GM11168 (cell line): ENCODE measurements at regions not wholly inside any gene's neighbourhood (a gene's known extent, or its start where the extent isn't known, plus 50 kb on each side); places are given as distances from the start of the nearest gene placed in this dataset.

ENCODE experiments used
- in situ Hi-C: fragments of 300-500 bp; cut with MboI; formaldehyde crosslinking; loops from one replicate; pipeline ENCODE4 v1.12.0; 2022; ENCODE audit warnings: low sequenced_read_pairs; ENCODE audit not compliant: unreplicated experiment

DNA sequence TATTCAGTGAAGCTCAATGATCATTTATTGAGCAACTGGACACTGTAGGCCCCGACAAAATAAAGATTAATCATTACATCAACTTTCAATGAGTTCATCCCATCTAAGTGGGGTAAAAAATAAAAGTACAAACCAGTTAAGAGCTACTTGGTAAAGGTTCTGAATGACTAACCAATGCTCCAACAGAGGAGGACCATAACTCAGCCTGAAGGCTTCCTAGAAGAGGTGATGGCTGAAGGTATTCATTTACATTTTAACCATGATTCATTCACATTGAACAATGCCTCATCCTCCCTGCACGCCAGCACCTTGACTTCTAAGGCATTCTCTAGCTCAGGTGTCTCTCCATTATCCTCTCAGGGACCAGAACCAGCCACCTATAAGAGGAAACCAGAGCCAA lies 201.4 kb downstream of the ZNF462 start:
- in situ Hi-C loops, result no loop called here

DNA sequence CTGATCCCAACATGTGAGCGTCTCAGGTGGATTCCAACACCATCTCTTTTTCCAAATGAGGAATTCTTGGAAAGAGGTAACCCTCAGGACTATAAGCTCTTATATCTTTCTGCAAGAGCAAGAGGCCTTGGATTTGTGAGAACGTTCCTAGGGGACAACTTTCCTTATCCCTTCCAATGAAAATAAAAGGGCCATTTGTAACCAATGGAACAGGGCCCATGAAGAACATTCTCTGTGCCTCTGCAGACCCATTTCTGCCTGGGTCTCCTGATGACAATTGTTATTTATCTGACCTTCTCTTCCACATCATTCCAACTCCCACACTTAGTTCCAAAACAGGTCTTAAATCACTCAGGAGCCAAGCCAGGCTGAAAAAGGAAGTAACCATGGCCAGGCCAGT lies 202.6 kb downstream of the ZNF462 start:
- in situ Hi-C loops, result no loop called here

DNA sequence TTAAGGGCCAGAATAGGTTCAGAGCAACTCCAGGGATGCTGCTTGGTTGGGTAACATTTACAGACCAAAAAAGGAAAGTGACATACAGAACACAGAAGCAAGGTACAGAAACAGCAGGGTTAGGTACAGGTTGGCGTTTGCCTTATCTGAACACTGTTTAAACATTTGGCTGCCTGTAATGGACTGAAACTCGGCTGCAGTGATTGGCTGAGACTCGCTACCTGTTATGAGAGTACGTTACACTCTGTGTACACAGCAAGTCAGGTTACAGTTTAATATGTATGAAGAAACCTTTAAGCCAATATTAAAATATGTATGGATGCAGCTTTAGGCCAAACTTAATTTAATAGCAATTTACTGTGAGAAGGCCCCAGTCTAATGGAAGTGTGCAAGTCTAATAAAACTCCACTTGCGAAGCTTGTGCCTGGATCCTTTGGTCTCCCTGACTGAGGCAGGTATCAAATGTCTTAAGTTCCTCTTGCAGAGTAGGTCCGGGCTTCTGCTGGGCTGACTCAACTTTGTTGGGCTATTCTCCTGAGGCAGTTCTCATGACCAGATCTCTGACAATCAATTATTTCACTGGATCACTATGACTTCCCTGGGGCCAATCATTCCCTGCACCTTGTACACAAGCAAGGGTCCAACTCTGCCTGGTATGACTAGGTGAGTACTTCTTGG lies 204.9 kb downstream of the ZNF462 start:
- in situ Hi-C loops, result no loop called here

GRCh38 chr9:107068581-107068980 lies 205.6 kb downstream of the ZNF462 start:
- in situ Hi-C loops, result no loop called here

DNA sequence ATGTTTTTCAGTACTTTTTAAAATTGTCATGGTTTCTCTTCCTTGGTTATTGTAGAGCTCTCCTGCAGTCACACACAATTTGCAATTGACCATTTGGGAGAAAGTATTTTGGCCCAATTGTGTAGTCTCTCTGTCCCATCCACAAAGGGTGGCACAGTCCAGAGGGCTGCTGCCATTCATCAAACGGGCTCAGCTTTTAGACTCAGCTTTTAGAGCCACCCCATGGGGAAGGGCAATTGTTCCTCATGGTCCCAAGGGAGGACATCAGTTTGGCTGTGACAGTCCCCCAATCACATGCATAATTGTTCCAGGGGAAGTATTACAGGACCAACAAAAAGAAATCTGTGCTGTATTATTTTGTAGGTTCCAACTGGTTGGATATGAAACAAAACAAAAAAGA lies 207.6 kb downstream of the ZNF462 start:
- in situ Hi-C loops, result no loop called here

DNA sequence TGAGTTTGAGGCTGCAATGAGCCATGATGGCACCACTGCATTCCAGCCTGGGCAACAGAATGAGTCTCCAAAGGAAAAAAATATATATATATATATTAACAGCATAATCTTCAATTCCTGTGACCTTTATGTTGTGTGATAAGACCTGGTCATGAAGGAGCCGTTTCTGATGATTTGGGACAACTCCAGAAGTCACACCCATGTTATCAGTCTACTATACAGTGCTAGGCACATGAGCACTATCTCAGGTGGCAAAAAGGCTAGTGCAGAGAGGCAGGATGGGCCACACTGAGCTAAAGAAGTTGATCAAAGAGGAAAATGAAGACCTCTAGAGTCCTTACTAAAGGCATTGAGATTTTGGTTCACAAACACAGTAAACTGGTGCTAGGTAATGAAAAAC lies 205.0 kb upstream of the RAD23B start:
- in situ Hi-C loops, result no loop called here

GRCh38 chr9:107079589-107079988 lies 203.5 kb upstream of the RAD23B start:
- in situ Hi-C loops, result no loop called here

DNA sequence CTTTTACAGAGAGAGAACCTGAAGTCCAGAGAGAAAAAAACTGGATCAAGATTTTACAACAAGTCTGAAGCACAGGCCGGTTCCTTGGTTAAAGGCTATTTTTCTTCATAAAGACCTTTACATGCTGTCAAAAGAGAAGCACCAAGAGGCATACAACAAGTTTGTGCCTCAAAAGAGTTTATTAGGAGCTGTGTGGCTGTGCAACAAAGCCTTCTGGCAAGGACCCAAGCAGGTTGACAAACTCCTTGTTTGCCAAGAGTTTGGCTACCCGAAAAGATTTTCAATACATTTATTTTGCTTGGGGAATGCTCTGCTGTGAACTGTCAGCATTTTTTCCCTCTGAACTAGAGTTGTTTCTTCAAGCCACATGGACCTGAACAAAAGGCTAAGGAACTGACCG lies 202.9 kb upstream of the RAD23B start:
- in situ Hi-C loops, result no loop called here

GRCh38 chr9:107086460-107086859 lies 196.6 kb upstream of the RAD23B start:
- in situ Hi-C loops, result no loop called here

GRCh38 chr9:107087222-107087621 lies 195.9 kb upstream of the RAD23B start:
- in situ Hi-C loops, result no loop called here

DNA sequence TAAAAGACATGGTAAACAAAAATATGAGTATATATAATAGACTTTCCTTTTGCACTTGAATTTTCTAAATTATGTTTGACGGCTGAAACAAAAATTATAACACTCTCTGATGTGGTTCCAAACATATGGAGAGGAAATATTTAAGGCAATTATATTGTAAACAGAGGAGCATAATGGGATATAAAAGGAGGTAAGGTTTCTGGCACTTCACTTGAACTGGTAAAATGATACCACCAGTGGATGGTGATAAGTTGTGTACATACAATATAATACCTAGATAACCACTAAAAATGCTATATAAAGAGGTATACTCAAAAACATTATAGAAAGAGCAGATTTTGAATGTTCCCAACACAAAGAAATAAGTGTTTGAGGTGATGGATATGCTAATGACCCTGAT lies 192.9 kb upstream of the RAD23B start:
- in situ Hi-C loops, result no loop called here

- in situ Hi-C loops, result no loop called here
These were observed 189.6 kb upstream of the RAD23B start for GRCh38 chr9:107093365-107094060.

- in situ Hi-C loops, result no loop called here
These were observed 188.7 kb upstream of the RAD23B start for GRCh38 chr9:107094370-107094769.

DNA sequence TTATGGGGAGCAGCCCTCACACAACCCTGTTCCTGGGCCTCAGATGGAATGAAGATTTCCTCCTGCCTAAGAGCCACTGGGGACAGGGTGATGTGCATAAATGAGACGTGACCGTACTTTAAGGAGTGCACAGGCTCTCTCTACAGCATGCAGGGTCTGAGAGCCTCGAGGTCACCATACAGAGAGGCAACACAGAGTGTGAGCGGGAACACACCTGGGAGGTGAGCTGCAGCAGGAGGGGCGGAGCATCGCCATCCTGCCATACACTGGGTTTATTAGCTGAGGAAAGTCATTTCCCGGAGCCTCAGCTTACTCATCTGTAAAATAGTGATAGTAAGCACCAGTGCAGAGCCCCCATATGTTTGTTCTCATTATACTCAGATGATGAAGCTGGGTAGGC lies 182.5 kb upstream of the RAD23B start:
- in situ Hi-C loops, result no loop called here

GRCh38 chr9:107102011-107102410 lies 181.1 kb upstream of the RAD23B start:
- in situ Hi-C loops, result no loop called here

GRCh38 chr9:107103621-107104020 lies 179.5 kb upstream of the RAD23B start:
- in situ Hi-C loops, result no loop called here

- in situ Hi-C loops, result no loop called here
These were observed 177.3 kb upstream of the RAD23B start for GRCh38 chr9:107105784-107106183.

DNA sequence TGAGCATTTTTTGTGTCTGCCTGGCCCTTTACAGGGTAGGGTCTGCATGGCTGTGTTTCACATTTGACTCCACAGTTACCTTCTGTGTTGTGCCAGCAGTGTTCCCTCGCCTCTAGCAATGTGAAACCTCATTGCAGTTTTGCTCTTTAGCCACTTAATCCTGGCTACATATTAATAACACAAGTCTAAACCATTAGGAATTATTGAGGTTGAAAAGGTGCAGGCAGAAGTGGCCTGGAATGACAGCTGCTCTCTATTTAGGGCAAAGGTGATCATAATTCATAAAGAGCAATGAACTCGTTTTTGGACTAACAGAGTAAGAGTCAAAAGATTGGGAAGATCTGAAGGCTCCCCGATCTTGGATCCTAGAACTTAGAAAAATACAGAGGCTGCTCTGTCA lies 176.7 kb upstream of the RAD23B start:
- in situ Hi-C loops, result no loop called here

GRCh38 chr9:107108342-107109130 lies 174.5 kb upstream of the RAD23B start:
- in situ Hi-C loops, result no loop called here

DNA sequence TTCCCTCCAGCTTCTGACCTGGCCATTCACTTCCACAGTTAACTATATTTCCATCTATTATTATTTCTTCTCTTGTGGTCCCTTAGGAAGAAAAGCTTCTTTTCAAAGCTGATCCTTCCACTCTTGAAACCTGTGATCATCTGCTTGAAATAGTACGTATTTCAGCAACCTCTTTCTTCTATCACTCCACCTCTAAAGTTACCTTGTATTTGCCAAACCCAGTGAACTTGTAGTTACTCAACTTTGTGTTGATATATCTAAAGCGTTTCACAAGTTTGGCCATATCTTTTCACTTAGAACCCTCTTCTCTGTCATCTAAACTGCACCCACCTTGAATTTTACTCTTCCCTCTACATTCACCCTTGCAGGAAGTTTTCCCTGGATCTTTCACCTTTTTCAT lies 173.8 kb upstream of the RAD23B start:
- in situ Hi-C loops, result no loop called here

- in situ Hi-C loops, result no loop called here
These were observed 172.9 kb upstream of the RAD23B start for GRCh38 chr9:107110153-107110552.
